HepG2 (cell line): ENCODE measurements at regions not wholly inside any gene's neighbourhood (a gene's known extent, or its start where the extent isn't known, plus 50 kb on each side); places are given as distances from the start of the nearest gene placed in this dataset.

Experiments used
- ATAC-seq: fragments of 200-7000 bp; cut with Tn5 transposase; 3 replicates; pipeline ENCODE4 v1.9.1; 2020; ENCODE audit warnings: mild to moderate bottlenecking, moderate library complexity
- BruUV-seq: library from RNA; stranded (reverse); fragments of 400-500 nt; replicated peaks from 2 replicates; lab custom pipeline; 2021; lab: Mats Ljungman, UMichigan
- CTCF ChIA-PET: fragments of 300-600 bp; formaldehyde crosslinking; extraction: SDS; loops from one replicate; lab custom pipeline; 2021; ENCODE audit warnings: low total read pairs, inconsistent platforms, low intra/inter-chr PET ratio; lab: Yijun Ruan, JAX
- POLR2A ChIA-PET: fragments of 350-600 bp; sonication (Branson Sonifier 250); formaldehyde crosslinking; loops from one replicate; lab custom pipeline; 2020; ENCODE audit warnings: antibody characterized with exemption, inconsistent platforms; lab: Yijun Ruan, JAX
- DNase-seq: peaks from one replicate; pipeline ENCODE4 v3.0.0-alpha.2; 2015; ENCODE audit warnings: low spot score
- FAIRE-seq: peaks from 3 replicates; lab custom pipeline; 2011; peaks lifted over from hg19 to GRCh38; lab: Jason Lieb, UNC
- H2AFZ ChIP-seq: one replicate; pipeline ENCODE4 v1.6.1; 2011; ENCODE audit warnings: low read length, inconsistent platforms
- H3K27ac ChIP-seq: fragments of 300-600 bp; 3 replicates; pipeline ENCODE4 v1.8.0; 2011; ENCODE audit warnings: mixed run types, mild to moderate bottlenecking, mixed read lengths, low read length, inconsistent platforms; ENCODE audit not compliant: insufficient read depth; ENCODE audit errors: extremely low read length
- H3K27me3 ChIP-seq, 2 experiments: fragments of 200-600 bp in 1 of 2; 2 replicates in 1 of 2; 3 replicates in 1 of 2; pipeline versions ENCODE4 v1.6.0 to v1.8.0; 2011; ENCODE audit warnings: low read length in 2 of 2, mild to moderate bottlenecking in 2 of 2, moderate library complexity in 2 of 2, inconsistent platforms in 1 of 2; ENCODE audit not compliant: insufficient read depth in 2 of 2, control insufficient read depth in 1 of 2
- H3K36me3 ChIP-seq, 2 experiments: fragments of 200-600 bp in 1 of 2; replicated peaks in 1 of 2; 2 replicates in 1 of 2; 3 replicates in 1 of 2; pipeline versions ENCODE4 v1.5.1 to v1.8.0; 2011; ENCODE audit warnings: low read length in 2 of 2, inconsistent platforms in 1 of 2; ENCODE audit not compliant: insufficient read depth in 2 of 2, control insufficient read depth in 1 of 2
- H3K4me1 ChIP-seq: 2 replicates; pipeline ENCODE4 v1.5.1; 2012; ENCODE audit warnings: low read length, inconsistent platforms; ENCODE audit not compliant: insufficient read depth
- H3K4me2 ChIP-seq: 2 replicates; pipeline ENCODE4 v1.6.0; 2011; ENCODE audit warnings: low read depth, low read length, inconsistent platforms
- H3K4me3 ChIP-seq, 3 experiments: fragments of 200-600 bp in 1 of 3; sonication (generic), shearing (Covaris generic) in 1 of 3; replicated peaks in 1 of 3; 2 replicates each; pipeline ENCODE4 v1.5.1; 2011 to 2016; ENCODE audit warnings: low read length in 3 of 3, inconsistent platforms in 2 of 3, low read depth in 2 of 3, mild to moderate bottlenecking in 2 of 3, control low read depth in 1 of 3, mixed read lengths in 1 of 3; ENCODE audit not compliant: insufficient read depth in 1 of 3
- H3K79me2 ChIP-seq: one replicate; pipeline ENCODE4 v1.6.1; 2011; ENCODE audit warnings: low read length, inconsistent platforms; ENCODE audit not compliant: insufficient read depth
- H3K9ac ChIP-seq: 2 replicates; pipeline ENCODE4 v1.6.0; 2011; ENCODE audit warnings: mild to moderate bottlenecking, low read depth, low read length, inconsistent platforms; ENCODE audit not compliant: insufficient read depth
- H3K9me3 ChIP-seq: 2 replicates; pipeline ENCODE4 v1.5.1; 2012; ENCODE audit warnings: mild to moderate bottlenecking, low read length
- H4K20me1 ChIP-seq: 2 replicates; pipeline ENCODE4 v1.6.0; 2011; ENCODE audit warnings: inconsistent platforms, mild to moderate bottlenecking, low read length, moderate library complexity; ENCODE audit not compliant: insufficient read depth
- CHCHD3 ChIP-seq: sonication (generic); formaldehyde crosslinking; IDR thresholded peaks from 2 replicates; pipeline ENCODE4 v1.8.0; 2022; ENCODE audit warnings: mild to moderate bottlenecking, missing genetic modification reagents, moderate library complexity
- DNMT3B ChIP-seq: conservative IDR thresholded peaks from 2 replicates; pipeline ENCODE4 v1.6.1; 2016; ENCODE audit warnings: missing biosample characterization, control low read depth
- E2F2 ChIP-seq: sonication (generic); formaldehyde crosslinking; IDR thresholded peaks from 2 replicates; pipeline ENCODE4 v1.4.0; 2020; ENCODE audit warnings: missing genetic modification reagents, borderline replicate concordance
- GFI1 ChIP-seq: sonication (generic); formaldehyde crosslinking; IDR thresholded peaks from 2 replicates; pipeline ENCODE4 v1.5.0; 2020; ENCODE audit warnings: missing genetic modification reagents, mild to moderate bottlenecking, borderline replicate concordance
- JDP2 ChIP-seq: sonication (generic); formaldehyde crosslinking; IDR thresholded peaks from 2 replicates; pipeline ENCODE4 v1.8.1; 2022; ENCODE audit warnings: missing genetic modification reagents, borderline replicate concordance
- NFYC ChIP-seq: IDR thresholded peaks from 2 replicates; pipeline ENCODE4 v1.6.1; 2016; ENCODE audit warnings: missing genetic modification reagents, missing compliant biosample characterization
- SNRNP70 ChIP-seq: fragments of 200-400 bp; formaldehyde crosslinking; IDR thresholded peaks from 2 replicates; pipeline ENCODE4 v1.6.1; 2017; ENCODE audit warnings: mild to moderate bottlenecking, low read depth, low read length, moderate library complexity
- ZFP37 ChIP-seq: sonication (generic); formaldehyde crosslinking; IDR thresholded peaks from 2 replicates; pipeline ENCODE4 v1.4.0; 2020; ENCODE audit warnings: missing genetic modification reagents, borderline replicate concordance
- ZNF101 ChIP-seq: sonication (generic); formaldehyde crosslinking; IDR thresholded peaks from 2 replicates; pipeline ENCODE4 v1.4.0; 2020; ENCODE audit warnings: mild to moderate bottlenecking, low read depth, missing genetic modification reagents, borderline replicate concordance
- ZNF335 ChIP-seq: sonication (generic); formaldehyde crosslinking; IDR thresholded peaks from 2 replicates; pipeline ENCODE4 v1.4.0; 2020; ENCODE audit warnings: missing genetic modification reagents
- ZNF34 ChIP-seq: sonication (generic); formaldehyde crosslinking; IDR thresholded peaks from 2 replicates; pipeline ENCODE4 v1.4.0; 2020; ENCODE audit warnings: mild to moderate bottlenecking, missing genetic modification reagents, borderline replicate concordance
- ZNF367 ChIP-seq: sonication (generic); formaldehyde crosslinking; IDR thresholded peaks from 2 replicates; pipeline ENCODE4 v1.4.0; 2020; ENCODE audit warnings: missing genetic modification reagents, borderline replicate concordance
- ZNF552 ChIP-seq: sonication (generic); formaldehyde crosslinking; IDR thresholded peaks from 2 replicates; pipeline ENCODE4 v1.9.0; 2022; ENCODE audit warnings: missing genetic modification reagents, mild to moderate bottlenecking, borderline replicate concordance
- ZNF615 ChIP-seq: sonication (generic); formaldehyde crosslinking; IDR thresholded peaks from 2 replicates; pipeline ENCODE4 v1.5.0; 2020; ENCODE audit warnings: mild to moderate bottlenecking, missing genetic modification reagents, borderline replicate concordance
- in situ Hi-C: cut with HindIII; loops from 2 replicates; pipeline ENCODE4 v1.10.0; 2017; ENCODE audit warnings: low pct_unique_long_range_greater_than_20kb; ENCODE audit not compliant: extremely low pct_ligation_motif_present
- intact Hi-C: fragments of 100-400 bp; cut with micrococcal nuclease; formaldehyde crosslinking; loops from one replicate; pipeline ENCODE4 v1.10.0; 2022; ENCODE audit not compliant: unreplicated experiment

GRCh38 chr10:106401967-106402366 is 762.5 kb downstream of the SORCS1 start:
- no peak for FAIRE-seq
- ChIA-PET POLR2A (no interaction called here), CTCF (no interaction called here)
- TF ChIP-seq ZNF101 = no peak
- no peak for TF ChIP-seq ZFP37 (CRISPR knock-in tag)
- TF ChIP-seq ZNF615 (CRISPR knock-in tag) = no peak
- DNase-seq = no peak
- Histone ChIP-seq H3K4me1 (no peaks in the 10 kb centered on the region), H3K27ac (no peak overlapping the region), H3K4me3 (no peak overlapping the region), H2AFZ (no peak overlapping the region), H3K9me3 (peaks cover 81% of the 10 kb centered on the region), H3K9ac (no peak overlapping the region), H4K20me1 (no peaks in the 10 kb centered on the region), H3K4me2 (no peak overlapping the region), H3K79me2 (no peaks in the 10 kb centered on the region), H3K36me3 (no peaks in the 10 kb centered on the region), H3K27me3 (no peaks in the 10 kb centered on the region)
- no peak for ATAC-seq
- intact Hi-C loops = no loop called here
- in situ Hi-C loops = no loop called here
- no TSS peak for BruUV-seq

- POLR2A ChIA-PET = no interaction called here
- no peak for ATAC-seq
- no peaks in the 10 kb centered on the region for H4K20me1 ChIP-seq
- no peak for TF ChIP-seq ZNF335 (CRISPR knock-in tag)
- TF ChIP-seq GFI1 = no peak
- TF ChIP-seq ZNF34 = no peak
- no peak for TF ChIP-seq CHCHD3 (CRISPR knock-in tag)
- TF ChIP-seq E2F2 = no peak
- no peak for TF ChIP-seq DNMT3B
- no peak for TF ChIP-seq SNRNP70
- no peak for TF ChIP-seq JDP2 (CRISPR knock-in tag)
- TF ChIP-seq ZNF552 (CRISPR knock-in tag) = no peak
- no peak for TF ChIP-seq NFYC (CRISPR knock-in tag)
- TF ChIP-seq ZNF367 (CRISPR knock-in tag) = no peak
- H3K36me3 ChIP-seq = no peaks in the 10 kb centered on the region
- H3K4me2 ChIP-seq = no peak overlapping the region
- intact Hi-C loops = no loop called here
- CTCF ChIA-PET = no interaction called here
- no TSS peak for BruUV-seq
- no peaks in the 10 kb centered on the region for H3K27me3 ChIP-seq
- H3K4me1 ChIP-seq = no peaks in the 10 kb centered on the region
- no peak for FAIRE-seq
- no peak for DNase-seq
- H3K9me3 ChIP-seq = peaks cover 84% of the 10 kb centered on the region
- H3K27ac ChIP-seq = no peak overlapping the region
- no peak overlapping the region for H2AFZ ChIP-seq
- no peak overlapping the region for H3K4me3 ChIP-seq
- H3K79me2 ChIP-seq = no peaks in the 10 kb centered on the region
- in situ Hi-C loops = no loop called here
- no peak overlapping the region for H3K9ac ChIP-seq
Measured at GRCh38 chr10:106401161-106401560, 763.3 kb downstream of the SORCS1 start.
